Neutrophil (primary cell): ENCODE measurements at regions not wholly inside any gene's neighbourhood (a gene's known extent, or its start where the extent isn't known, plus 50 kb on each side); places are given as distances from the start of the nearest gene placed in this dataset.

Source experiments
- H3K27ac ChIP-seq: fragments of 200-600 bp; sonication (generic); 2 replicates; pipeline ENCODE4 v1.5.1; 2016; ENCODE audit warnings: mild to moderate bottlenecking, moderate library complexity
- H3K27me3 ChIP-seq: fragments of 200-600 bp; sonication (generic); 2 replicates; pipeline ENCODE4 v1.6.0; 2016; ENCODE audit warnings: mild to moderate bottlenecking
- H3K36me3 ChIP-seq: fragments of 200-600 bp; sonication (generic); 2 replicates; pipeline ENCODE4 v1.5.1; 2017
- H3K4me1 ChIP-seq, 2 experiments: fragments of 200-600 bp in 1 of 2; sonication (generic) in 1 of 2; 1 replicate in 1 of 2; 2 replicates in 1 of 2; pipeline versions ENCODE4 v1.5.1 to v1.6.1; 2013 to 2016; ENCODE audit warnings: low read depth in 1 of 2, low read length in 1 of 2, mild to moderate bottlenecking in 1 of 2, moderate library complexity in 1 of 2; ENCODE audit not compliant: control insufficient read depth in 1 of 2, insufficient read depth in 1 of 2
- H3K4me3 ChIP-seq, 2 experiments: fragments of 200-600 bp in 1 of 2; sonication (generic) in 1 of 2; 1 replicate in 1 of 2; 2 replicates in 1 of 2; pipeline ENCODE4 v1.5.1; 2013 to 2016; ENCODE audit warnings: low read depth in 1 of 2, low read length in 1 of 2, mild to moderate bottlenecking in 1 of 2, moderate library complexity in 1 of 2
- H3K9me3 ChIP-seq: fragments of 200-600 bp; sonication (generic); 2 replicates; pipeline ENCODE4 v1.5.1; 2016
- CTCF ChIP-seq: fragments of 200-600 bp; sonication (generic); IDR thresholded peaks from 2 replicates; pipeline ENCODE4 v1.5.1; 2016; ENCODE audit warnings: antibody characterized with exemption

DNA sequence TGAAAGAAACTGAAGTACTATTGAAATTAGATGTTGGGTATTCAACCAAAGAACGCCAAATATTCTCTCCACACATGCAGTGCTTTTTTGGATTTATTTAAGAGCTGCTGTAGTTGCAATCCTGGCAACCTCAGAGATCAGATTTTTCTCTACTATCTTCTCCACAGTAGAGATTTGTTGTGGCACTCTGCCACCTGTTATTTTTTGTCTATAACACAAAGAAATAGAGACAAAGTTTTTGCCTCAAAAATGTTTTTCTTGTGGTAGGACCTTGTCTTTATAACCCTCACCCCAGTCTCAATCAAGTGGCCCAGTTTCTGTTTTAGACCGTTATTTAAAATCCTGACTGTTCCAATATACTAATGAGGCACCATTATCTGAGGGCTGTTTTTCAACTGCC is 79.4 kb downstream of the SCG2 start:
- no peaks in the 10 kb centered on the region for H3K4me1 ChIP-seq
- H3K4me3 ChIP-seq, result no peak overlapping the region
- H3K9me3 ChIP-seq, result no peaks in the 10 kb centered on the region
- no peak for TF ChIP-seq CTCF
- no peak overlapping the region for H3K27ac ChIP-seq
- no peaks in the 10 kb centered on the region for H3K36me3 ChIP-seq
- H3K27me3 ChIP-seq, result no peaks in the 10 kb centered on the region

- Histone ChIP-seq H3K27ac (no peak overlapping the region), H3K4me1 (no peaks in the 10 kb centered on the region), H3K9me3 (no peaks in the 10 kb centered on the region), H3K4me3 (no peak overlapping the region), H3K27me3 (no peaks in the 10 kb centered on the region), H3K36me3 (no peaks in the 10 kb centered on the region)
- no peak for TF ChIP-seq CTCF
These were observed 78.6 kb downstream of the SCG2 start for GRCh38 chr2:223523551-223524001.

DNA sequence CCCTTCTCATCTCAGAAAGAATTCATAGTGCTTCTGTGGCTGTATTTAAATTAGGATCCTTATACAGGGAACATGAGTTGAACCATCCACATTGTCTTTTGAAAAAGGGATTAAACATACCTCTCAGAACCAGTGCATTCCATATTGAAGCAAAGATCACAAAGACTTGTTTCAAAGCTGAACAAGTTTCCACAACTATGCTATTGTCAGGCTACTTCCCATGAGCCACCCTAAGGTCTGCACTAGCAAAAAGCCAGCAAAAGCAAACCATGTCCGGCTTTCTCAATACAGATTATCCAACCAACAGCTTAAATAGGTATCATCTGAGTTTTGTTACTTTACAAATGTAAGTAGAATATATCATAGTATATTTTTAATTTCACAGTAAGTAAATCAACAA is 78.1 kb downstream of the SCG2 start:
- no peak overlapping the region for H3K4me3 ChIP-seq
- TF ChIP-seq CTCF, result no peak
- no peaks in the 10 kb centered on the region for H3K36me3 ChIP-seq
- H3K27ac ChIP-seq, result no peak overlapping the region
- H3K9me3 ChIP-seq, result no peaks in the 10 kb centered on the region
- no peaks in the 10 kb centered on the region for H3K27me3 ChIP-seq
- H3K4me1 ChIP-seq, result no peaks in the 10 kb centered on the region

DNA sequence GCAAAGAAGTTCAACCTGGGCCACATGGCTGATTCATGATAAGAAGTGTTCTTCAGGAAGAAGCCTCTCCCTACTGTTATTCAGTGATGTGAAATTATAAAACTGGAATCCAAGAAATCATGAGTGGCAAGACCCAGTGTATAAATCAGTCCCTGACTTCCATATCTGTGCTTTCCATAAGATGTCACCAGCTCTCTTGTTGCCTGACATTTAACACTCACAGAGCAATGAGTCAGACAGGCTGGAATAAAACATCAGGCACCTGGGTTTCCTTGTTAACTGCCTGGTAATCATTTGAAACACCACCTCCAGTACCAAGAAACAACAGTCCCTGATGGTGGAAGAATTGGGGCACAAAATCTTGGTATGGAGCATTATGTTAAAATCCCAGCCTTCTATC is 76.1 kb downstream of the SCG2 start:
- no peaks in the 10 kb centered on the region for H3K4me1 ChIP-seq
- H3K27ac ChIP-seq, result no peak overlapping the region
- H3K4me3 ChIP-seq, result no peak overlapping the region
- no peaks in the 10 kb centered on the region for H3K36me3 ChIP-seq
- TF ChIP-seq CTCF, result no peak
- H3K27me3 ChIP-seq, result no peaks in the 10 kb centered on the region
- H3K9me3 ChIP-seq, result no peaks in the 10 kb centered on the region

GRCh38 chr2:223528036-223528435 is 74.1 kb downstream of the SCG2 start:
- no peaks in the 10 kb centered on the region for H3K9me3 ChIP-seq
- no peaks in the 10 kb centered on the region for H3K27me3 ChIP-seq
- no peak overlapping the region for H3K27ac ChIP-seq
- TF ChIP-seq CTCF, result no peak
- no peak overlapping the region for H3K4me3 ChIP-seq
- no peaks in the 10 kb centered on the region for H3K4me1 ChIP-seq
- no peaks in the 10 kb centered on the region for H3K36me3 ChIP-seq

DNA sequence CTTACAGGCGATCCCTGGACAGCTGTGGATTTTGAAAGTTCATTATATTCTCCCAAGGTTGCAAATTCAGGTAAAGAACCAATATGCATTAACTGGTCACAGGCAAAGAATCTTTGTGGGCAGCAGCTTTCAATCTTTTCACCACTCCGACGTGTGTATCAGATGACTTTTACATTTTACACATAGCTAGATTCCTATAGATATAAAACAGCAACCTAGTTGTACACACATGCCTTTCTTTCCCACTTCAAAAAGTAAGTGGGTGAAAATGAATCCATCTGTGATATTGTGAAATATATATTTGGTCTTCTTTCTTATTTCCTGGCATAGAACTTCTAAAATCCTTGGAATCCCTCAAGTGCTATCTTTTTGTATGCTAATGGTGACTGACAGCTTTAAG is 72.5 kb downstream of the SCG2 start:
- Histone ChIP-seq H3K27me3 (no peaks in the 10 kb centered on the region), H3K9me3 (no peaks in the 10 kb centered on the region), H3K27ac (no peak overlapping the region), H3K36me3 (no peaks in the 10 kb centered on the region), H3K4me3 (no peak overlapping the region), H3K4me1 (no peaks in the 10 kb centered on the region)
- no peak for TF ChIP-seq CTCF
